ENCODE measurements at regions not wholly inside any gene's neighbourhood (a gene's known extent, or its start where the extent isn't known, plus 50 kb on each side); places are given as distances from the start of the nearest gene placed in this dataset.

- no peaks in the 10 kb centered on the region for H3K27me3 Mint-ChIP-seq (ENCODE audit: low read depth in 3 of 3)
These were observed 566.6 kb downstream of the RPS29 start for GRCh38 chr14:49019467-49020115.

DNA sequence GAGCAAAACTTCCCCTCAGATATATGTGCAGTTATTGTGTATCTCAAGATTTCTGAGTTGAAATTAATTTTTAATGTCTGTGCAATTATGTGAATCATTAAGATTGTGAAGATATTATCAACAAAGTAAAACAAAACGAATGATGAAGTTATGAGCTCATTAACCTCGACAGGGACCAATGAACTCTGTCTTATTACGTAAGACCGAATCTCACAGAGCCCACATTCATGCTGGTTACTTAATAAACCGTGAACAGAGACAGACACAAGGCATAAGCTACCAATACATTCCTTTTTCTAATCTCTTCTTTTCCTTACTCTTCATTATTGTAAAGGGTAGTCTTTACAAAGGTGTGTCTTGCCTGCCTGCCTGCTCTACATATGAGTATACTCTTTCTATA is 568.7 kb downstream of the RPS29 start:
- Mint-ChIP-seq H3K27me3 (ENCODE audit: low read depth in 3 of 3) (no peaks in the 10 kb centered on the region), H3K27ac (no peak overlapping the region), H3K9me3 (peaks cover 0 to 3% (median 0%) of the 10 kb centered on the region in 7 donors), H3K36me3 (no peaks in the 10 kb centered on the region), H3K4me3 (no peak overlapping the region), H3K4me1 (no peaks in the 10 kb centered on the region)
- no peak overlapping the region for H3K4me2 ChIP-seq (replicated peaks; ENCODE audit: extremely low read depth, low read length, poor library complexity, severe bottlenecking)
- H3K9me3 ChIP-seq (replicated peaks in 1 of 2; ENCODE audit: control insufficient read depth in 1 of 2, insufficient read depth in 1 of 2, low read length in 2 of 2): no peaks in the 10 kb centered on the region
- intact Hi-C loops (cut with micrococcal nuclease): no loop called here
- no peaks in the 10 kb centered on the region for H3K27me3 ChIP-seq (ENCODE audit: control insufficient read depth in 2 of 2, insufficient read depth in 2 of 2, low read length in 2 of 2)
- H4K20me1 ChIP-seq (ENCODE audit: insufficient read depth, low read length): no peaks in the 10 kb centered on the region
- no peak overlapping the region for H3K27ac ChIP-seq (ENCODE audit: low read depth in 1 of 2, low read length in 2 of 2)
- H3K4me1 ChIP-seq (ENCODE audit: control insufficient read depth in 1 of 2, insufficient read depth in 2 of 2, low read length in 2 of 2): no peaks in the 10 kb centered on the region
- H2AFZ ChIP-seq (ENCODE audit: insufficient read depth, low read depth, low read length, poor library complexity, severe bottlenecking): no peak overlapping the region
- 100% methylated on average over 2 of the region's 5 CpGs for WGBS (ENCODE audit: insufficient coverage)
- no peaks in the 10 kb centered on the region for H3K79me2 ChIP-seq (ENCODE audit: insufficient read depth, low read length)
- no peak for TF ChIP-seq CTCF (IDR thresholded peaks at IDR 0.05)
- no peak overlapping the region for H3K4me3 ChIP-seq (replicated peaks in 1 of 3; ENCODE audit: low read depth in 2 of 3, low read length in 3 of 3)
- H3K9ac ChIP-seq (ENCODE audit: insufficient read depth, low read length, poor library complexity, severe bottlenecking): no peak overlapping the region
- DNase-seq: no peak
- H3K36me3 ChIP-seq (replicated peaks in 1 of 2; ENCODE audit: control insufficient read depth in 1 of 2, insufficient read depth in 2 of 2, low read length in 2 of 2): no peaks in the 10 kb centered on the region

More at GRCh38 chr14:49019467-49020115, 566.6 kb downstream of the RPS29 start:
- Histone ChIP-seq H3K9ac (ENCODE audit: insufficient read depth, low read length, poor library complexity, severe bottlenecking) (no peak overlapping the region), H3K4me2 (replicated peaks; ENCODE audit: extremely low read depth, low read length, poor library complexity, severe bottlenecking) (no peak overlapping the region), H2AFZ (ENCODE audit: insufficient read depth, low read depth, low read length, poor library complexity, severe bottlenecking) (no peak overlapping the region), H3K9me3 (replicated peaks in 1 of 2; ENCODE audit: control insufficient read depth in 1 of 2, insufficient read depth in 1 of 2, low read length in 2 of 2) (no peaks in the 10 kb centered on the region), H3K27ac (ENCODE audit: low read depth in 1 of 2, low read length in 2 of 2) (no peak overlapping the region), H3K79me2 (ENCODE audit: insufficient read depth, low read length) (no peaks in the 10 kb centered on the region), H3K36me3 (replicated peaks in 1 of 2; ENCODE audit: control insufficient read depth in 1 of 2, insufficient read depth in 2 of 2, low read length in 2 of 2) (no peaks in the 10 kb centered on the region), H4K20me1 (ENCODE audit: insufficient read depth, low read length) (no peaks in the 10 kb centered on the region), H3K27me3 (ENCODE audit: control insufficient read depth in 2 of 2, insufficient read depth in 2 of 2, low read length in 2 of 2) (no peaks in the 10 kb centered on the region), H3K4me1 (ENCODE audit: control insufficient read depth in 1 of 2, insufficient read depth in 2 of 2, low read length in 2 of 2) (no peaks in the 10 kb centered on the region), H3K4me3 (replicated peaks in 1 of 3; ENCODE audit: low read depth in 2 of 3, low read length in 3 of 3) (no peak overlapping the region)
- H3K4me3 Mint-ChIP-seq: no peak overlapping the region
- no peak for TF ChIP-seq CTCF (IDR thresholded peaks at IDR 0.05)
- WGBS (ENCODE audit: insufficient coverage): 0% methylated on average over 1 of the region's 1 CpG
- DNase-seq: no peak
- H3K36me3 Mint-ChIP-seq: no peaks in the 10 kb centered on the region
- peaks cover 0 to 3% (median 0%) of the 10 kb centered on the region in 7 donors for H3K9me3 Mint-ChIP-seq
- no peaks in the 10 kb centered on the region for H3K4me1 Mint-ChIP-seq
- intact Hi-C loops (cut with micrococcal nuclease): no loop called here
- no peak overlapping the region for H3K27ac Mint-ChIP-seq
